NT2/D1 (cell line): ENCODE measurements at regions not wholly inside any gene's neighbourhood (a gene's known extent, or its start where the extent isn't known, plus 50 kb on each side); places are given as distances from the start of the nearest gene placed in this dataset.
"Not testable (repeated sequence)": the region's sequence is repeated elsewhere in the genome, so short reads cannot be mapped to it uniquely, and the experiment has no call there.

ENCODE experiments used
- DNase-seq: peaks from one replicate; pipeline ENCODE4 v3.0.0-alpha.2; 2011; ENCODE audit warnings: low read depth, low spot score
- H3K27me3 ChIP-seq: 2 replicates; pipeline ENCODE4 v1.6.0; 2011; ENCODE audit warnings: mild to moderate bottlenecking; ENCODE audit not compliant: insufficient read length, insufficient read depth
- H3K36me3 ChIP-seq: 2 replicates; pipeline ENCODE4 v1.6.1; 2011; ENCODE audit warnings: mild to moderate bottlenecking, low read length, mixed read lengths; ENCODE audit not compliant: insufficient read depth, insufficient read length
- H3K4me1 ChIP-seq: 2 replicates; pipeline ENCODE4 v1.5.1; 2011; ENCODE audit not compliant: insufficient read depth, insufficient read length
- H3K4me3 ChIP-seq: 2 replicates; pipeline ENCODE4 v1.5.1; 2011; ENCODE audit warnings: low read depth; ENCODE audit not compliant: insufficient read length
- H3K9ac ChIP-seq: 2 replicates; pipeline ENCODE4 v1.6.0; 2011; ENCODE audit warnings: low read depth; ENCODE audit not compliant: insufficient read length
- H3K9me3 ChIP-seq: 2 replicates; pipeline ENCODE4 v1.5.1; 2011; ENCODE audit warnings: mild to moderate bottlenecking, low read length; ENCODE audit not compliant: insufficient read depth
- SUZ12 ChIP-seq: IDR thresholded peaks from 2 replicates; pipeline ENCODE4 v1.6.1; 2011; ENCODE audit not compliant: insufficient read length, insufficient read depth; ENCODE audit errors: extremely low read depth
- YY1 ChIP-seq: IDR thresholded peaks from 2 replicates; pipeline ENCODE4 v1.6.1; 2011; ENCODE audit not compliant: insufficient read length, insufficient read depth
- ZNF274 ChIP-seq: IDR thresholded peaks from 2 replicates; pipeline ENCODE4 v1.6.1; 2011; ENCODE audit warnings: mild to moderate bottlenecking, low read depth, low read length

- no peak for TF ChIP-seq SUZ12
- TF ChIP-seq YY1: no peak
- TF ChIP-seq ZNF274: no peak
Measured at GRCh38 chr13:24563087-24563486, 50.5 kb upstream of the PARP4 start.

GRCh38 chr13:24563971-24564370 is 51.4 kb upstream of the PARP4 start:
- H3K9ac ChIP-seq, H3K4me1 ChIP-seq, H3K9me3 ChIP-seq, H3K27me3 ChIP-seq, H3K36me3 ChIP-seq, DNase-seq, H3K4me3 ChIP-seq: not testable (repeated sequence)

More at GRCh38 chr13:24563087-24563486, 50.5 kb upstream of the PARP4 start:
- no peak overlapping the region for H3K4me3 ChIP-seq
- DNase-seq: no peak
- no peaks in the 10 kb centered on the region for H3K4me1 ChIP-seq
- no peaks in the 10 kb centered on the region for H3K27me3 ChIP-seq
- H3K9me3 ChIP-seq: no peaks in the 10 kb centered on the region
- no peak overlapping the region for H3K9ac ChIP-seq
- H3K36me3 ChIP-seq: no peaks in the 10 kb centered on the region

DNA sequence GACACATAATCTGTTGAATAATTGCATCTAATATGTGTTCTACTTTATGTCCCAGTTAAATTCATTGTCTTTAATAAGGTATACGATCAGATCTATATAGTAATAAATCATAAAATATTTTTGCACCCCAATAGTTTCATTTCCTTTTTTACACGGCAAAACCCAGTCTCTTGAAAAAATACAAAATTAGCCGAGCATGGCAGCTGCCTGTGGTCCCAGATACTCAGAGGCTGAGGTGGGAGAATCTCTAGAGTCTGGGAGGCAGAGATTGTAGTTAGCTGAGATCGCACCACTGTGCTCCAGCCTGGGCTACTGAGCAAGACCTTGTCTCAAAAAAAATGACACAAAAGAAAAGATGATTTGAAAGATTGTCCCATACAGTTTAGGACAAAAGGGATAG is 52.3 kb upstream of the PARP4 start:
- Histone ChIP-seq H3K36me3 (no peaks in the 10 kb centered on the region), H3K9me3 (no peaks in the 10 kb centered on the region), H3K4me3 (no peak overlapping the region), H3K27me3 (no peaks in the 10 kb centered on the region), H3K4me1 (no peaks in the 10 kb centered on the region), H3K9ac (no peak overlapping the region)
- no peak for DNase-seq
- no peak for TF ChIP-seq ZNF274
- TF ChIP-seq SUZ12: no peak
- no peak for TF ChIP-seq YY1

DNA sequence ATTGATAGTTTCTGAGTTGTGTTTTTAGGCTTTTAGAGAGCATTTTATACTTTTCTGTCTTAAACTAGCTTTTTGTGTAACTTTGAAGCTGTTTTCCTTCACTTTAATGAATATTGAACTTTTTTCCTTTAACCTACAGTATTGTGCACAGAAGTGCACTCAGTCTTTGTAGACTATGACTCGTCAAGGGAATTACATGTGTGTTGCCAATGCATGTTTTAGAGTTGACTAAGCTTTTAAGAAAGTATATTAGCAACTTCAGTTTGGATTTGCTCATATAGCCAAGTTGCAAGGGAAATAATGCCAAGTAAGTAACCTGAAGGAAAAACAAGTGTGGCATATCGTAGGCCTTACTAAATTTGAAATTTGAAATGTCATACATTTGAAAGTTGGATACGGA is 55.0 kb upstream of the PARP4 start:
- H3K4me3 ChIP-seq, H3K27me3 ChIP-seq, H3K9me3 ChIP-seq, H3K4me1 ChIP-seq, H3K9ac ChIP-seq, DNase-seq, H3K36me3 ChIP-seq: not testable (repeated sequence)

- H3K36me3 ChIP-seq: no peaks in the 10 kb centered on the region
- H3K9me3 ChIP-seq: no peaks in the 10 kb centered on the region
Measured at GRCh38 chr13:24574847-24575246, 62.3 kb upstream of the PARP4 start.

DNA sequence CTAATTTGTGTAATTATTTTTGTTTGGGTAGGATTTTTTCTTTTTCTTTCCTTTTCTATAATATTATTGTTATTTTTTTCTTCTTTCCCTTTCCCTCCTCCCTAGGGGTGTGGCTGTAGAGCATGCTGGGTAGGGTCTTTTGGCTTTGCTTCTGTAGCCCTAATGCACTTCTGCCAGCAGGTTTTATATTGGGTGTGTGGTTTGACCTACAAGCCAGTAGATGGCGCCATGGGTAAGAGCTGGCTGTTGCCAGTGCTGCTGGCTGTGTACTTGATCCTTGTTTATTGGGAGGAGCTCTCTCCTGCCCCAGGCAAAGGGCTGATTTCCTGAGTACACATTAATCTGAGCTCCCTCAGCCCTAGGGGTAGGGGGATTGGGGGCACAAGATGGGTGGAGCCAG is 67.7 kb upstream of the PARP4 start:
- not testable (repeated sequence) for H3K27me3 ChIP-seq, H3K4me1 ChIP-seq, H3K9me3 ChIP-seq, H3K36me3 ChIP-seq, H3K9ac ChIP-seq, H3K4me3 ChIP-seq
- peak; percentile 15 for DNase-seq

More at GRCh38 chr13:24574847-24575246, 62.3 kb upstream of the PARP4 start:
- Histone ChIP-seq H3K4me3 (no peak overlapping the region), H3K27me3 (no peaks in the 10 kb centered on the region), H3K9ac (no peak overlapping the region), H3K4me1 (no peaks in the 10 kb centered on the region)
- TF ChIP-seq YY1 (no peak), SUZ12 (no peak), ZNF274 (no peak)
- no peak for DNase-seq

DNA sequence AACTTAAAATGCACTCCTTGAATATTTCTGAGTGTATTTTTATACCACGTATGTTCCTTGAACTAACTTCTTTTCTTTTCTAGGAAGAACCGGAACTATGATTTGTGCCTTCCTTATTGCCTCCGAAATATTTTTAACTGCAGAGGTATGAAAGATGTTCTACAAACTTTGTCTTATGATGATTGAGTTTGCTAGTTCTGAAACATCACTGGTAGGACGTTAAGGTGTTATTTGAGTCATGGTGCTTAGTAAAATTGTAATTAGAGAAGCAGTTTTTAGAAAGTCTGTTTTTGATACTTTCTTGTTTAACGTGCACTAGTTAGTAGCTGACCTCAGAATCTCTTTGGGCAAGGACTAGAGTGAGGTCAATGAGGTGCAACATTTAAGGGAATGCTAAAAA is 69.0 kb upstream of the PARP4 start:
- H3K9me3 ChIP-seq: not testable (repeated sequence)

GRCh38 chr13:24591697-24592096 is 79.1 kb upstream of the PARP4 start:
- H3K36me3 ChIP-seq, H3K9me3 ChIP-seq, H3K27me3 ChIP-seq, H3K9ac ChIP-seq, H3K4me1 ChIP-seq, H3K4me3 ChIP-seq, DNase-seq: not testable (repeated sequence)

More for the DNA sequence above, 69.0 kb upstream of the PARP4 start:
- H3K4me3 ChIP-seq, H3K9ac ChIP-seq, DNase-seq, H3K36me3 ChIP-seq, H3K4me1 ChIP-seq, H3K27me3 ChIP-seq: not testable (repeated sequence)

- not testable (repeated sequence) for H3K27me3 ChIP-seq, H3K4me1 ChIP-seq, H3K36me3 ChIP-seq, DNase-seq, H3K9me3 ChIP-seq, H3K9ac ChIP-seq, H3K4me3 ChIP-seq
Measured at GRCh38 chr13:24597906-24598670, 82.1 kb upstream of the ATP12A start.

DNA sequence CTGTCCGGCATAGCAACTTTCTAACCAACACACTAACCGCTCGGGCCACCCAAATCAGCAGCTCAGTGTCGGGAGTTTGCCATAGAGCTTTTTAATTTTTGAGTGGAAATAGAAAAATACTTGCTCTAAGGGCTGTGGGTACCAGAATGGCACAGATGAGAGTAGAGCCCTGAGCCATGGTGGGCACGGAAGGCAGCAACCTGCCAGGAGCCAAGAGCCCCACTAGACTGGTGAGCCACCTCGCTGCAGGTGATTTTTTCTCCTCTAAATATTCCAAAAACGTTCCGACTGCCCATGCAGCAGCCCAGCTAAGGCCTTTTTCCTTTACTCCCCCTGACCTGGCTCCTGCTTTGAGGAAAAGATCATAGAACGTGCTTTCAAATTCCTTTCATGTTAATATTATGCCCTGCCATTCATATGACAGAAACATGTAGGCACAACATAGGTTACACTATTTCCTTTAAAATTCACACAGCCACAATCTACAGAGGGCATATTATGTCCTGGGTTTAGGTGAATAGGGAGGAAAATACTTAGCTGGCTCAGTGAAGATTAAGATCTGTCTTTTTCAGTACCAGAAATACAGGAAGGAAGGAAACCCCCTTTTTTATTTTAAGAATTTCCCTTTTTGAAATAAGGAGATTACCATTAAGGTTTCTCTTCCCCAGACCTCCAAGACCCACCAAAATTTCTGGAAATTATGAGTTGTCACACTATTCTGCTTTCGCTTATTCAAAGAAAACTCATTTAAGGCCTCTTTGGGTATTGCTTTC is 81.0 kb upstream of the ATP12A start:
- H3K4me3 ChIP-seq, H3K9ac ChIP-seq, H3K27me3 ChIP-seq, H3K36me3 ChIP-seq, H3K4me1 ChIP-seq, DNase-seq, H3K9me3 ChIP-seq: not testable (repeated sequence)
